ENCODE measurements at regions not wholly inside any gene's neighbourhood (a gene's known extent, or its start where the extent isn't known, plus 50 kb on each side); places are given as distances from the start of the nearest gene placed in this dataset.
A peak's percentile ranks its signal among the peaks of the same experiment; 100 is the strongest.

- no peak for DNase-seq (ENCODE audit: extremely low read depth in 1 of 11, low read depth in 9 of 11, low spot score in 4 of 11)
Measured at GRCh38 chr13:107736731-107737130, 478.6 kb downstream of the LIG4 start.

- DNase-seq (ENCODE audit: extremely low read depth in 1 of 11, low read depth in 9 of 11, low spot score in 4 of 11), result no peak
Measured at GRCh38 chr13:107736170-107736569, 479.2 kb downstream of the LIG4 start.

DNA sequence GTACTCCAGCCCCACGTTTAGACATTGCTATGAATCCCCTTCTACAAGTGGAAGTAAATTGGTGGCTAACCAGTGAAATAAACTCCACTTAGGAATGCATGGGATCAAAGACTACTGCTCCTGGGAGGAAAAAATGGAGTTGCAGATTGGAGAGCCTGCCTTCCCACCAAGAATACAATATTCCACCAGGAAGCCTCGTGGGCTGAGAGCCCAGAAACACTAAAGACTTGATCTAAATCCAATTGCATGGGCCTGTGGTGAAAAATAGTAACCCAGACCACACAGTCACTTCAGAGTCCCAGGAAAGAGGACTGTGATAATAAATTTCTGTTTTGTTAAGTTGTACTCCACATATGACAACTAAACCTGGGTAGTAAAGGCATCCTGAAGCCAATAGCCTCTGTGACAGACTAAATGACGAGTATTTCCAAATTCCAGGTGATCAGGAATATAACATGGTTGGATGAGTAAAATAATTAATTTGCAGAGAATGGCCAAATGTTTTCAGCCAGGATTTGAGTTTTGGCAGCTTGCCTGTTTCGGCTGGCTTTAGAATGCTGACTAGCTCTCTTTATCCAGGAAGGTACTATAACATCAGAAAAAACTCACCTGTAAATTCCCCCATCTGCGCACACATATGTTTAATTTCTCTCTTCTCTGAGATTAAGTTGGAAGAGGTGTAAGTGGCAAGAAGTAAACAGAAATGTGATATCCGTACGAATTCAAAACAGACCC lies 480.3 kb downstream of the LIG4 start:
- DNase-seq (ENCODE audit: extremely low read depth in 1 of 11, low read depth in 9 of 11, low spot score in 4 of 11), result no peak

- no peak for DNase-seq (ENCODE audit: extremely low read depth in 1 of 11, low read depth in 9 of 11, low spot score in 4 of 11)
Measured at GRCh38 chr13:107733276-107733675, 482.1 kb downstream of the LIG4 start.

DNA sequence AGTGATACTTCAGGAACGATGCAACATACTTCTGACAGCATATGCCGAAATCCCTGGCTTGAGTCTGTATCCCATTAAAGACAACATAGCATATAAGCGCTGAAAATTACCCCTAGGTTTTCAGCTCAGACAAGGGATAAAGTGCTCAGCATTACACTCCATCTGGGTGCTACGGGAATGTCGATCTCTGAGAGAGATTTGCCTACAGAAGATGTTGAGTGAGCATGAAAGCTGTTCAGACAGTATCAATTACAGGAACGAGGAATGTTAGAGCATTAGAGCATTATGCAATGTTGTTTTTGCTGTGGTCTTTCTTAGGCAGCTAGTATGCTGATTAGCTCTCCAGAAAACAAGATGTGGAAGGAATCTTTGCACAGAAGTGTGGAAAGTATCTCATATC lies 484.5 kb downstream of the LIG4 start:
- no peak for DNase-seq (ENCODE audit: extremely low read depth in 1 of 11, low read depth in 9 of 11, low spot score in 4 of 11)

- no peak for DNase-seq (ENCODE audit: extremely low read depth in 1 of 11, low read depth in 9 of 11, low spot score in 4 of 11)
Measured at GRCh38 chr13:107721125-107721869, 494.0 kb downstream of the LIG4 start.

DNA sequence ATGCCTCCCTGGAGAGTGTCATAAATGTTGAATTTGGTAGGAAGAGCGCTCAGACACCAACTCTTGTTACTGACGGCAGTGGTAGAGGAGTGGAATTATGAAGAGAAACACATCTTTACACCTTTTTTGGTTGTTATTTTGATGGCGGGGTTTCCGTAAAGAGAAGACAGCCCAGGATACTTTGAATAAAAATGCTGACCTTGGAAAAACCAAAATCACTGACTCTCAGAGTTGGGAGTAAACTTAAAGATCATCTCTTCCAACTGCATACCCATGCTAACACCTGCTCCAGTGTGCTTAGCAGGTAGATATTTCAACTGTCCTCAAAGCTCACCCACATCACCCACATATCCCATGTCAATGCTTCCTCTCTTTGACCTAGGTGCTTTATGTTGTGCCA lies 498.6 kb downstream of the LIG4 start:
- no peak for DNase-seq (ENCODE audit: extremely low read depth in 1 of 11, low read depth in 9 of 11, low spot score in 4 of 11)

DNA sequence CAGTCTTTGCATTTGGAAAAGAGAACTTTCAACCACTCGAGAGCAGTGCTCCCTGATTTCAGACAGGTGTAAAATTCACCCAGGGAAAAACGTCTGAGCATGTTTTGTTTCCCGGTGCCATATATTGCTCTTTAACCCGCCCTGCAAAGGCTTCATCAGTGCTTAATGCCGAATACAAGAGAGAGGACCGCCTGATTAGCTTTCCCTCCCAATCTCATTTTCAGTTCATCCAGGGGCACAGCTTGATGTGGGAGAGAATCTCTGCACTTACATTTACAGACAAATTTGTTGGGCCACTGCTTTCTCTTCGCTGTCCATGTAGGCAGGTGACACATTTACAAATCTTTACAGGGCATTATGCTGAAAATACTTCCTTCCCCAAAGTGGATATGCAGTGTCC lies 499.1 kb downstream of the LIG4 start:
- no peak for DNase-seq (ENCODE audit: extremely low read depth in 1 of 11, low read depth in 9 of 11, low spot score in 4 of 11)

DNA sequence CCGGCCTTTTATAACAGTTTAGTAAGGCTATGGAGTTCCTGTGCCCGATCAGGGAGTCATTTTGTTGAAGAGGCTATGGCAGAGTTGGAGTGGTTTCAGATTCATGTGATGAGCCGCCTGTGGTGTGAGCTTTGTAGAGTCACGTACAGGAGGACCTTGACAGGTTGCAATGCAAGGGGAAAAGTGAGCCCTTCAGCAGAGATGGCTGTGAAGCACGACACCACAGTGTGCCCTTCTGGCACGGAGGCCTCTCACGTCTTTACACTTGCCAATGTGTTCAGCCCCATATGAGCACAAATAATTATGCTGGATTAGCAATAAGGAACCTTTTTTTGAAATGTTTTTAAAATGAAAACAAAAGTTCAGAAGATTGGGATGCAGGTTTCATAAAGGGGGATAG lies 499.8 kb downstream of the LIG4 start:
- DNase-seq (ENCODE audit: extremely low read depth in 1 of 11, low read depth in 9 of 11, low spot score in 4 of 11), result no peak

DNA sequence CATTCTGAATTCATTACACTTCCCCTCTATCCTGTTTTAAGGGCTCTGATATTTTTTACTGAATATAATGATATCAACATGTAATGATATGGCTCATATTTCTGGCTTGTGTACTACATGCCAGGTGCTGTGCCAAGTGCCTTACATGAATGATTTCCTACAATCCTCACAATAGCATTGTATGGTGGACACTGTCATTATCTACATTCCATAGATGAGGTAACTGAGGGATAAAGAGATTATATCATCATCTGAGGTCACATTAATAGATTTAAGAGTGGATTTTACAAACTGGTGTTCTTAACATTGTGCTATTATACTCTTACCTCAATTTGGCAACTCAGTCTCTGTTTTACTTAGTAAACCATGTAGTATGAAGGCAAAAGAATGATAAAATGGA lies 502.0 kb downstream of the LIG4 start:
- DNase-seq (ENCODE audit: extremely low read depth in 1 of 11, low read depth in 9 of 11, low spot score in 4 of 11), result no peak

DNA sequence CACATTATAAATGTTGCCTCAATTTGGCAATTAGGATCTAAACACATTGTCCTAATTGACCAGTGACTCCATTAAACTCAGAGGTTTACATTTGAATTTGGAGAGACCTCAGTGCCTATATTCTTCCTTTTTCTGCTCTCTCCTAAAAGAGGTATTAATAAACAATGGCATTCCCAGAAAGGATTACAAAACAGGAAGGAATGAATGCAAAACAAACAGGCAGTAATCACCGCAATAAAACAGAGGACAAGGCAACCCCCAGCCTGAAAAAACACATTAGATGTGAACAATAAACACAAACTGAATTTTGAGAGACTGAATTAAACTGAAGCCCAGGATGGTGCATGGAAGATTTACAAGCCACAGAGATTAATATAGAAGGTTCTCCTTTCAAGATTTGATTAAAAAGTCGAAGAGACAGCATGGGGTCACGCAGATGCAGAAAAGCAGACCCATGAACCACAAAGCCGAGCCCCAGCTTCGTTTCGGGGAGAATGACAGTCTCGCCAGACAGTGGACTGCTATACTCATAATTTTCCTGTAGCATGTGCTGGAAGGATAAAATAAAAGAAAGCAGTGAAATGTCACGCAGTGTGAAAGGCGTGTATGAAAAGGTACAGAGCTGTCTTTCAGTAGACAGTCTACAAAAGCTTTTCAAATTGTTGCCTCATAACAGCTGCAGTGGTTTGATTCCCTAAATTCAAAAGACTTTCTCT lies 503.0 kb downstream of the LIG4 start:
- no peak for DNase-seq (ENCODE audit: extremely low read depth in 1 of 11, low read depth in 9 of 11, low spot score in 4 of 11)

DNA sequence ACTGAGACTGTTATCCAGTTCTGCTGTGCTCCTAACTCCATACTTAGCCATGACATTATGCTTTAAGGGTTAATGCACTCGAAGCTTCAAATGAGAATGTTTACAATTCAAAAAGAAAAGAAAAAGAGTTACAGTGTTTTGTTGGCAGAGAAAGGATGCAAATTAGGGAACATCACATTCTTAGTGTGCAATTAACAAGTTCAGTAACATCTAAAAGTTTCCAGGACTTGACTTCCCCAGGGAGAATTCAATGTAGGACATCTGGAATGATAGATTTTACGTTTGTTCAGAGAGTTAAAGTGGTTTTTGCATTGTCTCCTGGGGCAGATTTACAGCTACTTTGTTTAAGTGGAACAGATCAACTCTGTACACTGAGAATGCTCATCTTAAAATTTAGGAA lies 525.2 kb downstream of the LIG4 start:
- DNase-seq (ENCODE audit: extremely low read depth in 1 of 11, low read depth in 9 of 11, low spot score in 4 of 11), result no peak

DNA sequence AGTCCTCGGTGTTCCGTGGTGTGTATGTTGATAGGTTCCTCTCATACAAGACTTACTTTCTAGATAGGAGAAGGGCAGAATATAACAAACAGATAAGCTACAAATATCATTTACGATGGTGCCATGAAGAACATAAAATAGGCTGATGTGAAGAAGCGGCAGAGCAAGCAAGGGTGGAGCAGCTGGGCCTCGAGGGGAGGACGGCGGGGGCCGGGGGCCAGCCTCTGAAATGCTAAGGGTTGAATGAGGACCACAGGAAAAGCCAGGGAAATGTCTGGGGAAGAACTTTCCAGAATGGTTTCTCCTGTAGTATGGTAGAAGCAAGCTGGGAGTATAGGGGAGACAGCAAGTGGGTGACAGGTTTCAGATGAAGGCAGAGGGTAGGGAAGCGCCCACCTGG lies 529.5 kb downstream of the LIG4 start:
- DNase-seq (ENCODE audit: extremely low read depth in 1 of 11, low read depth in 9 of 11, low spot score in 4 of 11), result no peak

DNA sequence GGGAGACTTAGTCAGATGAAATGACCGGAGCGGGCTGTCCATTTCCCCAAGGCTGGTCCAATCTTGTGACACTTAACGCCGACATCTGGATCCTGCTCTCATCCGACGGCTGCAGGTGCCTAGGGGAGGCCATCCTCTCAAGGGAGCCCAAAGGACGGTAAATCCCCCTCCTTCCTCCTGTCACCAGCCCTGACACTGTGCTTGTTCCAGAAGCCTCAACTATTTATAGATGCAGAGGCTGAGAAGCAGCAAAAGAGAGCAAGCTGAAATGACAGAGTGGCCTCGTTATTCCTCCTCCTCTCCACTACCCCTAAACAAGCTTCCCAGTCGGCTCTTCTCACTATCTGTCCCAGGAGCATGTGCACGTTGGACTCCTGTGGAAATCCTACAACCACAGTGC lies 533.7 kb downstream of the LIG4 start:
- DNase-seq (ENCODE audit: extremely low read depth in 1 of 11, low read depth in 9 of 11, low spot score in 4 of 11), result no peak

DNA sequence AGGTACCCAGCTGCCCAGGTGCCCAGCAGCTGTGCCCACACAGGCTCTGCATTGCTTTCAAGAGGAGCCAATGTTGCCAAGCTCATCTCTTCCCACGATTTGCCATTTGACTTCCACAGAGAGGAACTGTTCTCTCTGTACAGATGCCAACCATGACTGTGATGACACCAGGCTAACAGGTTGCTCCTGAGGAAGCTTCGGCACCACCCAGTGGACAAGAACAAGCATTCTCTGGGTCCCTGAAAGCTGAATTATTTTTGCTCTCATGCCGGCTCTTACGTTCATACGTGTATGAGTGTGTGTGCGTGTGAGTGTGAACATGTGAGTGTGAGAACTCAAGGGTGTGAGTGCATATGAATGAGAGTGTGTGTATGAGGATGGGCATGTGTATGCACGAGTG lies 535.2 kb downstream of the LIG4 start:
- no peak for DNase-seq (ENCODE audit: extremely low read depth in 1 of 11, low read depth in 9 of 11, low spot score in 4 of 11)

GRCh38 chr13:107678075-107678689 lies 537.2 kb downstream of the LIG4 start:
- DNase-seq (ENCODE audit: extremely low read depth in 1 of 11, low read depth in 9 of 11, low spot score in 4 of 11), result peak in 6 of 11 donors; percentile 1 to 13 (median 8)

- DNase-seq (ENCODE audit: extremely low read depth in 1 of 11, low read depth in 9 of 11, low spot score in 4 of 11), result no peak
Measured at GRCh38 chr13:107675847-107676550, 539.3 kb downstream of the LIG4 start.

DNA sequence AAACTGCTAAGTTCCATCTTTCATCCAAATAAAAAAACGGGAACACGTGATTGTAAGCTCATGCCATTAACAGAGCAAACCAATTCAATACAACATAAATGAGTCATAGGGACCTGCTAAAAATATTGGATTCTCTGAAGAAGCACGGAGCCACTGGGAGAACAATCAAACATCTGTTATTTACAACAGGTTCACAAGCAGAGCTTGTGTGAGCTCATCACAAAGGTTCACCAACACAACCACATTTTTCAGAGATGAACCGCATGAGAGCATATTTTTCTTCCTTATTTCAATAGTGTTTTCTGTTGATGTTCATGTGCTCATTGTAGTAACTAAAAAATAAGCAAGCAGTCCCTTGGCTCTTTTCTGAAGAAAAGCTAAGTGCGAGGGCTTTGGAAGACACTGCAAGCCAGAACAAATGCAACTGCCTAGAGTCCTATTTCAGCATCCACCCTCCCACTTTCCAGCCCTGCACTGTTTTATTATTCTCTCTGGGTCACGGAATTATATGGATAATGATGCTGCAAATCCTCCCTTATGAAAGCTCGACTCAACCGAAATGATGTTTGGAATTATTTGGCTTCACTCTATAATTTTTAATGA lies 545.8 kb downstream of the LIG4 start:
- DNase-seq (ENCODE audit: extremely low read depth in 1 of 11, low read depth in 9 of 11, low spot score in 4 of 11), result no peak

DNA sequence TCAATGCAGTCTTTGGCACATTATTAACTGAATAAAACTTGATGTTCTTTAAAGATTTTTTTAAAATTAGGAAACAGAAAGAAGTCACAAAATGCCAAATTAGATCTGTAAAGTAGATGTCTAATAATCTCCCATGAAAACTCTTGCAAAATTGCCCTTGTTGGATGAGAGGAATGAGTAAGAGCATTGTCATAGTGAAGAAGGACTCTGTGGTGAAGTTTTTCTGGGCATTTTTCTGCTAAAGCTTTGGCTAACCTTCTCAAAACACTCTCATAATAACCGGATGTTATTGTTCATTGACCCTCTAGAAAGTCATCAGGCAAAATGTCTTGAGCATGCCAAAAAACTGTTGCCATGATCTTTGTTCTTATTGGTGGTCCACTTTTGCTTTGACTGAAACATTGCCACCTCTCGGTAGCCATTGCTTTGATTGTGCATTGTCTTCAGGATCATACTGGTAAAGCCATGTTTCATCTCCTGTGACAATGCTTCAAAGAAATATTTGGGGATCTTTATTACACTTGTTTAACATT lies 549.3 kb downstream of the LIG4 start:
- DNase-seq (ENCODE audit: extremely low read depth in 1 of 11, low read depth in 9 of 11, low spot score in 4 of 11), result no peak
